H1 (cell line): ENCODE measurements at regions not wholly inside any gene's neighbourhood (a gene's known extent, or its start where the extent isn't known, plus 50 kb on each side); places are given as distances from the start of the nearest gene placed in this dataset.

Experiments used
- BCL11A ChIP-seq, 2 experiments: IDR thresholded peaks; one replicate each; pipeline ENCODE4 v1.6.1; 2011; ENCODE audit warnings: low read depth in 2 of 2, low read length in 2 of 2, mild to moderate bottlenecking in 2 of 2
- CREB1 ChIP-seq: IDR thresholded peaks from 2 replicates; pipeline ENCODE4 v1.6.1; 2012; ENCODE audit warnings: inconsistent platforms
- RBBP5 ChIP-seq: IDR thresholded peaks from 2 replicates; pipeline ENCODE4 v1.7.1; 2012; ENCODE audit warnings: low read depth, mild to moderate bottlenecking, inconsistent platforms, low read length, moderate library complexity, borderline replicate concordance
- RFX5 ChIP-seq: IDR thresholded peaks from 2 replicates; pipeline ENCODE4 v1.6.1; 2011; ENCODE audit warnings: low read depth, low read length, improper control_type of control experiment, borderline replicate concordance
- SAP30 ChIP-seq: fragments of 300-600 bp; sonication (generic); IDR thresholded peaks from 2 replicates; pipeline ENCODE4 v1.7.1; 2012; ENCODE audit warnings: low read length, moderate library complexity, mild to moderate bottlenecking, inconsistent platforms; ENCODE audit not compliant: insufficient read depth, insufficient replicate concordance
- TAF1 ChIP-seq: IDR thresholded peaks from 2 replicates; pipeline ENCODE4 v1.6.1; 2011; ENCODE audit warnings: mild to moderate bottlenecking, low read depth, low read length
- YY1 ChIP-seq: IDR thresholded peaks from 2 replicates; pipeline ENCODE4 v1.6.1; 2011; ENCODE audit warnings: low read depth, mild to moderate bottlenecking, low read length

- TF ChIP-seq CREB1 (no peak), RFX5 (no peak), SAP30 (no peak), RBBP5 (no peak), YY1 (no peak), TAF1 (no peak), BCL11A (IDR thresholded peaks at IDR 0.05; ENCODE audit: low read depth in 2 of 2, low read length in 2 of 2) (no peak)
Observed at GRCh38 chr6:9408402-9409117, 973.2 kb upstream of the SLC35B3 start (continued).
